ENCODE measurements at regions not wholly inside any gene's neighbourhood (a gene's known extent, or its start where the extent isn't known, plus 50 kb on each side); places are given as distances from the start of the nearest gene placed in this dataset.
"Not testable (repeated sequence)": the region's sequence is repeated elsewhere in the genome, so short reads cannot be mapped to it uniquely, and the experiment has no call there.

DNA sequence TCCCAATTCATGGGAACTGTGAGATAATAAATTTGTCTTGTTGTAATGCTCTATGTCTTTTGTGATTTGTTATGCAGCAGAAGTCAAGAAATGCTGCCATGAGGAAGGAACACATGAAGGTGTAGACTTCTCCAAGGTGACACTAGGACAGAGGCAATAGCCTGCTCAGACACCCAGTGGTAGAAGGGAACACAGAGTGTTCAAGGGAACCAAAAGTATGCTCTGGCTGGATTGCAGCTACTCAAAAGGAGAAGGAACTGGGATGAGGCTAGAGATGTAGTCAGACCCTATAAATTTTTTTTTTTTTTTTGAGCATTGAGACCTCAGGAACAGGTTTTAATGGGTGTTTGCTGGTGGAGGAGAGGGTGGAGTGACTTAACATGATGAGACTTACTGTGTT is 232.5 kb downstream of the PARP8 start:
- DNase-seq (ENCODE audit: low spot score), result no peak

- no peak for DNase-seq (ENCODE audit: low spot score)
These were observed 234.6 kb downstream of the PARP8 start for GRCh38 chr5:50900952-50901510.

DNA sequence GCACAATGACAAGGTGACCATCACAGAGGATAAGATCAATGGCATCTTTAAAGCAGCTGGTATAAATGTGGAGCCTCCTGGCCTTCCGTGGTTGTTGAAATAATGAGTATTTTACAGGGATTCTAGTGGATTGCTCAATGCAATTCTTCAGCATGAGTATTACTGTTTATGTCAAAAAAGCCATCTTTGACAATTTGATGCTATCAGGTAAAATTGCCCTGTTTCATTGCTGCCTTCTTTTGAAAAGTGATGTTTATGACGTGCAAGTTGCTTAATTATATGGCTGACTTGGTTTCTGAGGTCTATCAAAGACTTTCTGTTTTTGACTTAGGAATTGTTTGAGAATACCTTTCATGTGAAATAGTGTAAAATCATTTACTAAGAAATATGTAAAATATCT is 237.2 kb downstream of the PARP8 start:
- no peak for DNase-seq (ENCODE audit: low spot score)

GRCh38 chr5:50905996-50906570 is 239.6 kb downstream of the PARP8 start:
- DNase-seq (ENCODE audit: low spot score), result no peak

- DNase-seq (ENCODE audit: low spot score), result not testable (repeated sequence)
These were observed 253.7 kb downstream of the PARP8 start for GRCh38 chr5:50920160-50920559.

- DNase-seq (ENCODE audit: low spot score), result no peak
These were observed 255.1 kb downstream of the PARP8 start for GRCh38 chr5:50921366-50922133.

DNA sequence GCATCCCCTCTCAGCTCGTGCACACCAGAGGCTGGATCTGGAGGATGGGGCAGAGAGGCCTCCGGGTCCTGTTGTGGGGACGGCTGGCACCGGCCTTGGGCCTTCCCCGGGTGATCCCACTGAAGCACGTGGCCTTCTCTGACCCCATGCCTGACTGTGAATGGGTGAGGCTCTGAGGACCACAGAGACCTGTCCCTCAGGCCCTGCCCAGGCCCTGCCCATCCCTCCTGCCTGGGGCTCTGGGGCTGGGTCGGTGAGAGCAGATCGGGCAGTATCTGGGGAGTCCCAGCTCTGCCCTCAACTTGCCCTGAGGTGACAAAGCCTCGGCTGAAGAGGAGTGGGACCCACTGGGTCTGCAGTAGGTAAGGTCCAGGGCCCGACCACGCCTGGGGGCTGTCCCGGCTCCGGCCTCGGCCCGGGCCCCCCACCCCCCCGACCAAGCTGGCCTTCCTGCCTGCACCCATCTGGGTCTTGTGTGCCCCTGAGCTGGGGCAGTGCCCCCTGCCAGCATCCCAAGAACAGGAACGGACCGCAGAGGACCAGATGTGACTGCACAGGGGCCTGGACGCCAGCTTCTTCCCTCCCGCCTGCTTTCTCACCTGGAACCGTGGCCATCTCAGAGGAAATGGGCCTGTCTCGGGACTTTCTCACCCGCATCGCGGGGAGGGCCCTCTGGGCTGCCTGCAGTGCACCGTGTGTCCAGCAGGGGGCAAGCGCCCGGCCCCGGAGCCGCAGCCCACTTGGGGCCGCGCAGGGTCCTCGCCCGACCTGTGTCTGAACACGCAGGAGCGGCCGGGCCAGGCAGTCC is 255.9 kb downstream of the PARP8 start:
- not testable (repeated sequence) for DNase-seq (ENCODE audit: low spot score)

- DNase-seq (ENCODE audit: low spot score), result no peak
These were observed 256.7 kb downstream of the PARP8 start for GRCh38 chr5:50922942-50923767.

DNA sequence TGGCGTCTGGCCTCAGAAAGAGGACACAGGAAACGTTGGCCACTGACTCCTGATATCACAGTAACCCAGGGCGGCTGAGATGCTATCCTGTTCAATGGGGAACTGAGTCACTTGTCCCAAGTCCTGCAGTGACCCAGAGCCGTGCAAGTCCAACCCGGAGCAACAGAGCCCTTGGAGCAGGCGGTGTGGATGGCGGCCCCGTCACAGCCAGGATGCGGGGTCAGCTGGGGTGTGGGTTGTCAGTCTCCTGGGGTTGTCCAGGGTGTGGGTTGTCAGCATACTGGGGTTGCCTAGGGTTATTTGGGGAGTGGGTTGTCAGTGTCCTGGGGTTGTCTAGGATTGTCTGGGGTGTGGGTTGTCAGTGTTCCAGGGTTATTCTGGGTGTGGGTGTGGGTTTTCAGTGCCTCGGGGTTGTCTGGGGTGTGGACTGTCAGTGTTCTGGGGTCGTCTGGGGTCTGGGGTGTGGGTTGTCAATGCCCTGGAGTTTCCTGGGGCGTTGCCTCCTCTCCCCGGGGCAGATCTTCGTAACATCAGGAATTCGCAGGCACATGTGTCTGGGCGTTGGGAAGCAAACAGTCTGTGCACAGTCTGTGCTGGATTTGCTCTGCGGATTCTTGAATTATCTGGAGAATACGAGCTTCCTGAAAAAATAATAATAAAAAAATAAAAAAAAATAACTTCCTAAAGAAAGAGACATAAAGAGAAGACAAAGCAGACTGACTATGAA is 257.5 kb downstream of the PARP8 start:
- DNase-seq (ENCODE audit: low spot score), result no peak

GRCh38 chr5:50927953-50928352 is 261.5 kb downstream of the PARP8 start:
- DNase-seq (ENCODE audit: low spot score), result no peak

DNA sequence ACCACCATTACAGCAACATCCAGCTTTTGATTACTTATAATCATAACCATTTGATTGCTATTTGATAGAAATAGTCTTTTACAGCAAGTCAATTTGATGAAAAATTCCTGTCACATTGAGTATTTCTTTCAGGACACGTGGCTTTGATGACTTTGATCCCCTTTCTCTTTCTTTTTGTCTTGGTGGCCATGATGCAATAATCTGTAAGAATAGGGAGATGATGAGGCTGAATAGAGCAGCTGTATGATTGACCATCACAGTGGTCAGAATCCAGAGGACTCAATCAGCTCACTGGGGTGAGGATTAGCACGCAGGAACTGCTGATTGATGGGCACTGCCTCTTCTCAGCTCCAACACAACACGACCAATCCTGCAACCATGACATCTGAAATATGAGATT is 262.7 kb downstream of the PARP8 start:
- DNase-seq (ENCODE audit: low spot score), result no peak

- no peak for DNase-seq (ENCODE audit: low spot score)
These were observed 267.9 kb downstream of the PARP8 start for GRCh38 chr5:50934343-50934742.

DNA sequence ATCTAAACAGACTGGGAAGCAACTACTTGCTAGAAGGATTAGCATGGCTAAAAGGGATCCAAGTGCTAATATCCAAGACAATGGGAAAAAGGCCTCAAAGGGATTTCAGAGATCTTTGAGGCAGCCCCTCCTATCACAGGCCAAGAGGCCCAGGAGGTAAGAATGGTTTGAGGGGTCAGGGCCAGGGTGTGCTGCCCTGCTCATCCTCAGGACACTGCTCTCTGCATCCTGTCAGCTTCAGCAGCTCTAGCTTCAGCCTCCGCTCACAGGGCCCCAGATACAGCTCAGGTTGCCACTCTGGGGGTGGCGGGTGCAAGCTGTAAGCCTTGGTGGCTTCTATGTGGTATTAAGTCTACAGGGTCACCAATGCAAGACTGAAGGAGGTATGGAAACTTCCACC is 278.7 kb downstream of the PARP8 start:
- no peak for DNase-seq (ENCODE audit: low spot score)

GRCh38 chr5:50947906-50948683 is 281.7 kb downstream of the PARP8 start:
- no peak for DNase-seq (ENCODE audit: low spot score)

DNA sequence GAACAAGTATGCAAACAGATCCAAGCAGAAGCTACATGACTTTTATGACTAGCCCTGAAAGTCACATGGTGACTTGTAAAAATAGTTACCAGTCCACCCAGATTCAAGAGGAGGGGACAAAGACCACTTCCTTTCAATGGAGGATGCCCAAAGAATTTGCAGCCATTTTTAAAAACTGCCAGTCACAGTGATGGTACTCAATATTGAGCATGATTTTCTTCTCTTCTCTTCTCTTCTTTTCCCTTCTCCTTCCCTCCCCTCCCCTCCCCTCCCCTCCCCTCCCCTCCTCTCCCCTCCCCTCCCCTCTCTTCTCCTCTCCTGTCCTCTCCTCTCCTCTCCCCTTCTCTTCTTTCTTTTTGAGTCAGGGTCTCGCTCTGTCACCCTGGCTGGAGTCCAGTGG is 286.9 kb downstream of the PARP8 start:
- no peak for DNase-seq (ENCODE audit: low spot score)

DNA sequence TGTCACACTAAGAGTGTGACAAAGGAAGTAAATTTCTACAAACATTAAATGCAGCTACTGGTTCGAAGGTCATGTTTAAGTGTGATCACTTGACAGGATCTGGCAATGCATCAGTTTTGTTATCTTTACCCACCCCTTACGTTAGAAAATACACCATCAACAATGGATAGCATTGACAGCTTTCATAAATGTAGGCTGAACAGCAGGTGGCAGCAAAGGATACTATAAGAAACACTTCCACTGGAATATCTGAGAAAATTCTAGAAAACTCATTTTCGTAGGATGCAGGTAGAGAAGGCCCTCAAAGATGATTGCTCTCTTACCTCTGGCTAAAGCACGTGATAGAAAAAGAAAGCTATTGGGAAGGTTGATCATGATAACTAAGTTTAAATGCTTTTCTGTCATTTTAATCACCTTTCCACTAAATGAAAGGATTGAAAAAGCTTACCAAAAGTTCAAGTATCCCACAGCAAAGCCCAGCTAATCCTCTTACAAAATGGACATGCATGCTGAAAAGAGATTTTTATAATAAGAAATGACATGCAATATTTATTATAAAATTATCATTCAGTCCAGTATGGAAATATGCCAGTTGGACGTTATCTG is 292.5 kb downstream of the PARP8 start:
- no peak for DNase-seq (ENCODE audit: low spot score)

DNA sequence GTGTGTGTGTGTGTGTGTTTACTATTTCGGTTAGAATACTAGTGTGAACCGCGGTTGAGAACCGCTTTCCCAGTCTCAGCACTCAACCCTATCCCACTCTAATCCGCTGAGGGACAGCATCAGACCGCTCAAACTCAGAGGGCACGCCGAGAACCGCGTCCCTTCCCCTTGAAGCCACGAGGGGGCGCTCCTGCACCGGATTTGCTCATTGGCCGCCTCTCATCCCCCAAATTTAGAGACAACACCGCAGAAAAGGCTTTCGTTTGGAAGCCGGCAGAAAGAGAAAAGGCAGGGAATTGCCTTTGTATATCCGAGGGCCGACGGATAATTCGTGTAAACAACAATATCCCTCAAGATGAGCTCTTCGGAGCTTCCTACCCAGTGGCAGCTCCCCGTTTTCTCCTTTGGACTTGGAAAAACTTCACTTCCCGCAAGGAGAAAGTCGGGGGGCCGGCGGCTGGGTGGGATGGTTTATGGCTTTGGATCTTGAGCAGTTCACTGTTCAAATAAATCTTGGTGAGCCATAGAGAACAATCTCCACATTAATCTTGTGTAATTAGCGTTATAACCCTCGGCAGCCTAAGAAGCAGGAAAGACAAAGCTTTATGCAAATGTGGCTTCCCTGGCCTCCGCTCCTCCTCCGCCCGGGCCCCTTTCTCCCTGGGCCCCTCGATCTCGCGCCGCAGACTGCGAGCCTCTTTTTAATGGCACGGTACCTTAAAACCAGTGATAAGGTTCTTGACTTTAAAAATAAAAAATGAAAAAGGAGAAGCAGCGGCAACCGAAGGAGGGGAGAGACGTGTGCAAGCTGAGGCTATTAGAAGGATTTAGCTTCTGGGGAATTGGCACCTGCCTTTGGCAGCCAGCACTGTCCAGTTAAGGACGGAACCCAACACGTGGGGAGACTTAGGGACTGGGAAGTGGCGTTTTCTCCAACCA is 296.8 kb downstream of the PARP8 start:
- DNase-seq (ENCODE audit: low spot score), result peak; percentile 90

Data from mesenteric fat pad (tissue), 1 donor.